MM.1S (cell line): ENCODE measurements at regions not wholly inside any gene's neighbourhood (a gene's known extent, or its start where the extent isn't known, plus 50 kb on each side); places are given as distances from the start of the nearest gene placed in this dataset.

Experiments
- CTCF ChIP-seq: fragments of 300-600 bp; sonication (generic); IDR thresholded peaks from 2 replicates; pipeline ENCODE4 v1.5.1; 2016; ENCODE audit warnings: antibody characterized with exemption, low read length, mixed read lengths
- EZH2 ChIP-seq: fragments of 300-600 bp; sonication (generic); optimal IDR thresholded peaks from 2 replicates; pipeline ENCODE3; 2017; ENCODE audit warnings: low read depth, mild to moderate bottlenecking, antibody characterized with exemption, low read length, mixed read lengths
- EZH2phosphoT487 ChIP-seq: fragments of 300-600 bp; sonication (generic); IDR thresholded peaks from 2 replicates; pipeline ENCODE4 v1.6.1; 2018; ENCODE audit warnings: antibody characterized with exemption, low read length

GRCh38 chr9:86534572-86535258, 180.5 kb upstream of the TUT7 start:
- TF ChIP-seq CTCF (no peak), EZH2 (no peak), EZH2phosphoT487 (no peak)
